ENCODE measurements at regions not wholly inside any gene's neighbourhood (a gene's known extent, or its start where the extent isn't known, plus 50 kb on each side); places are given as distances from the start of the nearest gene placed in this dataset.

- intact Hi-C loops (cut with micrococcal nuclease) (no loop called here), dilution Hi-C loops (cut with MboI; ENCODE audit: extremely low pct_ligation_motif_present, low sequenced_read_pairs) (no loop called here)
- no peaks in the 10 kb centered on the region for H3K4me1 ChIP-seq (ENCODE audit: control insufficient read depth, extremely low read depth, insufficient read depth, low read length)
- no TSS peak for BruUV-seq (replicated peaks)
- ChIA-PET POLR2A (no interaction called here), CTCF (interaction anchor here (0.8 kb wide), 1 partner anchor 17 kb away, joined by 3 read pairs; no protein-coding TSS in a partner anchor)
- no peaks in the 10 kb centered on the region for H3K9me3 ChIP-seq (replicated peaks; ENCODE audit: control insufficient read depth, insufficient read depth, low read length)
- no peaks in the 10 kb centered on the region for H3K36me3 ChIP-seq (ENCODE audit: control insufficient read depth in 2 of 2, extremely low read depth in 1 of 2, insufficient read depth in 2 of 2, low read length in 2 of 2)
- FAIRE-seq (no peak), DNase-seq (ENCODE audit: low read depth, low spot score) (no peak)
- H3K4me2 ChIP-seq (ENCODE audit: insufficient read depth, low read length) = no peak overlapping the region
- no peak overlapping the region for H3K4me3 ChIP-seq (replicated peaks in 1 of 3; ENCODE audit: insufficient read depth in 1 of 3, low read depth in 1 of 3, low read length in 3 of 3)
- no peaks in the 10 kb centered on the region for H3K9me1 ChIP-seq (replicated peaks; ENCODE audit: control insufficient read depth, extremely low read depth, insufficient read depth, low read length)
- no peaks in the 10 kb centered on the region for H4K20me1 ChIP-seq (replicated peaks; ENCODE audit: control insufficient read depth, extremely low read depth, insufficient read depth, low read length)
- H2AFZ ChIP-seq (ENCODE audit: low read depth, low read length) = no peak overlapping the region
- TF ChIP-seq CTCF (IDR thresholded peaks at IDR 0.05; ENCODE audit: extremely low read depth in 1 of 2, insufficient read depth in 1 of 2, low read depth in 1 of 2, low read length in 2 of 2) = no peak
- H3K27me3 ChIP-seq (ENCODE audit: control insufficient read depth in 2 of 2, insufficient read depth in 2 of 2, low read length in 2 of 2) = no peaks in the 10 kb centered on the region
- H3K27ac ChIP-seq (ENCODE audit: insufficient read depth, low read depth, low read length) = no peak overlapping the region
- no peaks in the 10 kb centered on the region for H3K79me2 ChIP-seq (ENCODE audit: control insufficient read depth, insufficient read depth, low read length)
- H3K9ac ChIP-seq (replicated peaks; ENCODE audit: extremely low read depth, insufficient read depth, low read length) = no peak overlapping the region
These were observed 884.9 kb upstream of the MGAT4C start for GRCh38 chr12:87141091-87141490.

- no peak overlapping the region for H3K4me2 ChIP-seq (ENCODE audit: insufficient read depth, low read length)
- no peaks in the 10 kb centered on the region for H3K79me2 ChIP-seq (ENCODE audit: control insufficient read depth, insufficient read depth, low read length)
- H3K4me1 ChIP-seq (ENCODE audit: control insufficient read depth, extremely low read depth, insufficient read depth, low read length) = no peaks in the 10 kb centered on the region
- no peak overlapping the region for H3K9ac ChIP-seq (replicated peaks; ENCODE audit: extremely low read depth, insufficient read depth, low read length)
- no peaks in the 10 kb centered on the region for H4K20me1 ChIP-seq (replicated peaks; ENCODE audit: control insufficient read depth, extremely low read depth, insufficient read depth, low read length)
- no peaks in the 10 kb centered on the region for H3K9me1 ChIP-seq (replicated peaks; ENCODE audit: control insufficient read depth, extremely low read depth, insufficient read depth, low read length)
- no peak overlapping the region for H2AFZ ChIP-seq (ENCODE audit: low read depth, low read length)
- no TSS peak for BruUV-seq (replicated peaks)
- no peaks in the 10 kb centered on the region for H3K27me3 ChIP-seq (ENCODE audit: control insufficient read depth in 2 of 2, insufficient read depth in 2 of 2, low read length in 2 of 2)
- dilution Hi-C loops (cut with MboI; ENCODE audit: extremely low pct_ligation_motif_present, low sequenced_read_pairs) (no loop called here), intact Hi-C loops (cut with micrococcal nuclease) (no loop called here)
- no peak overlapping the region for H3K4me3 ChIP-seq (replicated peaks in 1 of 3; ENCODE audit: insufficient read depth in 1 of 3, low read depth in 1 of 3, low read length in 3 of 3)
- no peak for FAIRE-seq
- ChIA-PET POLR2A (no interaction called here), CTCF (no interaction called here)
- no peak for DNase-seq (ENCODE audit: low read depth, low spot score)
- H3K27ac ChIP-seq (ENCODE audit: insufficient read depth, low read depth, low read length) = no peak overlapping the region
- H3K36me3 ChIP-seq (ENCODE audit: control insufficient read depth in 2 of 2, extremely low read depth in 1 of 2, insufficient read depth in 2 of 2, low read length in 2 of 2) = no peaks in the 10 kb centered on the region
- H3K9me3 ChIP-seq (replicated peaks; ENCODE audit: control insufficient read depth, insufficient read depth, low read length) = no peaks in the 10 kb centered on the region
- no peak for TF ChIP-seq POLR2AphosphoS5 (IDR thresholded peaks at IDR 0.05; ENCODE audit: insufficient read depth, low read depth, low read length)
- TF ChIP-seq JUN (IDR thresholded peaks at IDR 0.05; ENCODE audit: borderline replicate concordance, insufficient read depth, insufficient read length, low read depth) = no peak
- TF ChIP-seq POLR2A (IDR thresholded peaks at IDR 0.05; ENCODE audit: low read depth, low read length) = no peak
- TF ChIP-seq FOS (IDR thresholded peaks at IDR 0.05; ENCODE audit: borderline replicate concordance, insufficient read depth, low read length) = no peak
- no peak for TF ChIP-seq GATA2 (IDR thresholded peaks at IDR 0.05; ENCODE audit: insufficient read depth, insufficient read length, low read depth, low read length)
- TF ChIP-seq MYC (IDR thresholded peaks at IDR 0.05; ENCODE audit: low read depth, low read length) = no peak
- no peak for TF ChIP-seq EZH2 (IDR thresholded peaks at IDR 0.05; ENCODE audit: borderline replicate concordance, low read depth, low read length, severe bottlenecking)
- TF ChIP-seq, protein P1, sequence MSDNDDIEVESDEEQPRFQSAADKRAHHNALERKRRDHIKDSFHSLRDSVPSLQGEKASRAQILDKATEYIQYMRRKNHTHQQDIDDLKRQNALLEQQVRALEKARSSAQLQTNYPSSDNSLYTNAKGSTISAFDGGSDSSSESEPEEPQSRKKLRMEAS (IDR thresholded peaks at IDR 0.05; ENCODE audit: insufficient read depth, insufficient read length) = no peak
- TF ChIP-seq CTCF (IDR thresholded peaks at IDR 0.05; ENCODE audit: extremely low read depth in 1 of 2, insufficient read depth in 1 of 2, low read depth in 1 of 2, low read length in 2 of 2) = no peak
These were observed 884.1 kb upstream of the MGAT4C start for GRCh38 chr12:87140262-87140661.

All from endothelial cell of umbilical vein (primary cell).